IMR-90 (cell line): ENCODE measurements at regions not wholly inside any gene's neighbourhood (a gene's known extent, or its start where the extent isn't known, plus 50 kb on each side); places are given as distances from the start of the nearest gene placed in this dataset.

Experiments used
- ATAC-seq: fragments of 200-7000 bp; cut with Tn5 transposase; 2 replicates; pipeline ENCODE4 v1.9.1; 2020; ENCODE audit warnings: low read depth, mild to moderate bottlenecking, moderate library complexity
- BruUV-seq: library from RNA; stranded (reverse); fragments of 400-500 nt; replicated peaks from 2 replicates; lab custom pipeline; 2021; lab: Mats Ljungman, UMichigan
- CTCF ChIA-PET: fragments of 300-600 bp; formaldehyde crosslinking; extraction: SDS; loops from one replicate; lab custom pipeline; 2021; ENCODE audit warnings: antibody characterized with exemption; lab: Yijun Ruan, JAX
- POLR2A ChIA-PET: fragments of 300-600 bp; sonication (Branson Sonifier 250); formaldehyde crosslinking; loops from one replicate; lab custom pipeline; 2022; ENCODE audit warnings: antibody characterized with exemption; ENCODE audit not compliant: unreplicated experiment; lab: Charles Lee
- DNase-seq: peaks from one replicate; pipeline ENCODE4 v3.0.0; 2013
- H2AFZ ChIP-seq: replicated peaks from 2 replicates; pipeline ENCODE3; 2013; ENCODE audit warnings: low read length, mild to moderate bottlenecking; ENCODE audit not compliant: poor library complexity
- H2AK5ac ChIP-seq: 2 replicates; pipeline ENCODE4 v1.6.1; 2013; ENCODE audit warnings: low read depth, low read length, inconsistent platforms
- H2AK9ac ChIP-seq: replicated peaks from 2 replicates; pipeline ENCODE3; 2013; ENCODE audit warnings: mild to moderate bottlenecking, low read depth, low read length, moderate library complexity; ENCODE audit not compliant: poor library complexity
- H2BK120ac ChIP-seq: 2 replicates; pipeline ENCODE4 v1.6.1; 2013; ENCODE audit warnings: low read depth, low read length, inconsistent platforms
- H2BK15ac ChIP-seq: 3 replicates; pipeline ENCODE4 v1.6.1; 2013; ENCODE audit warnings: low read depth, low read length, inconsistent platforms
- H2BK20ac ChIP-seq: 2 replicates; pipeline ENCODE4 v1.6.1; 2013; ENCODE audit warnings: low read depth, mild to moderate bottlenecking, inconsistent platforms, low read length, moderate library complexity
- H2BK5ac ChIP-seq: 2 replicates; pipeline ENCODE4 v1.6.1; 2013; ENCODE audit warnings: mild to moderate bottlenecking, low read depth, low read length, inconsistent platforms; ENCODE audit not compliant: poor library complexity, severe bottlenecking
- H3K14ac ChIP-seq: replicated peaks from 2 replicates; pipeline ENCODE4 v1.6.1; 2013; ENCODE audit warnings: low read depth, low read length, inconsistent platforms
- H3K18ac ChIP-seq: 2 replicates; pipeline ENCODE4 v1.6.1; 2013; ENCODE audit warnings: low read depth, low read length, control low read depth
- H3K23ac ChIP-seq: 2 replicates; pipeline ENCODE4 v1.6.1; 2013; ENCODE audit warnings: low read depth, low read length, inconsistent platforms
- H3K27ac ChIP-seq: 2 replicates; pipeline ENCODE4 v1.5.1; 2013; ENCODE audit warnings: mild to moderate bottlenecking, control low read depth, low read length; ENCODE audit not compliant: insufficient read depth
- H3K27me3 ChIP-seq: 2 replicates; pipeline ENCODE4 v1.6.1; 2013; ENCODE audit warnings: low read length; ENCODE audit not compliant: control insufficient read depth, insufficient read depth
- H3K36me3 ChIP-seq: 2 replicates; pipeline ENCODE4 v1.6.1; 2013; ENCODE audit warnings: low read length, mixed read lengths; ENCODE audit not compliant: control insufficient read depth, insufficient read depth
- H3K4ac ChIP-seq: 2 replicates; pipeline ENCODE4 v1.6.1; 2013; ENCODE audit warnings: low read depth, low read length, inconsistent platforms
- H3K4me1 ChIP-seq: 2 replicates; pipeline ENCODE4 v1.6.1; 2013; ENCODE audit warnings: low read length, mixed read lengths; ENCODE audit not compliant: control insufficient read depth, insufficient read depth
- H3K4me2 ChIP-seq: 2 replicates; pipeline ENCODE4 v1.6.1; 2013; ENCODE audit warnings: low read depth, mild to moderate bottlenecking, control low read depth, low read length, moderate library complexity
- H3K4me3 ChIP-seq: 2 replicates; pipeline ENCODE4 v1.5.1; 2013; ENCODE audit warnings: low read depth, mild to moderate bottlenecking, control low read depth, low read length, moderate library complexity; ENCODE audit not compliant: insufficient read depth
- H3K56ac ChIP-seq: 2 replicates; pipeline ENCODE4 v1.6.1; 2013; ENCODE audit warnings: low read length, inconsistent platforms; ENCODE audit not compliant: insufficient read depth; ENCODE audit errors: extremely low read depth
- H3K79me1 ChIP-seq, 2 experiments: 2 replicates each; pipeline ENCODE4 v1.6.1; 2013; ENCODE audit warnings: low read length in 2 of 2, inconsistent platforms in 1 of 2, low read depth in 1 of 2
- H3K9ac ChIP-seq: 2 replicates; pipeline ENCODE4 v1.6.1; 2013; ENCODE audit warnings: low read depth, low read length, control low read depth
- H3K9me1 ChIP-seq: 2 replicates; pipeline ENCODE4 v1.6.1; 2013; ENCODE audit warnings: low read length, inconsistent platforms; ENCODE audit not compliant: insufficient read depth
- H3K9me3 ChIP-seq: 2 replicates; pipeline ENCODE4 v1.6.1; 2013; ENCODE audit warnings: low read length; ENCODE audit not compliant: control insufficient read depth, insufficient read depth
- H4K20me1 ChIP-seq: 2 replicates; pipeline ENCODE4 v1.6.1; 2013; ENCODE audit warnings: low read length, inconsistent platforms; ENCODE audit not compliant: insufficient read depth
- H4K5ac ChIP-seq: 2 replicates; pipeline ENCODE4 v1.6.1; 2013; ENCODE audit warnings: mild to moderate bottlenecking, low read depth, low read length, control low read depth
- H4K8ac ChIP-seq, 2 experiments: 2 replicates each; pipeline ENCODE4 v1.6.1; 2013; ENCODE audit warnings: low read depth in 2 of 2, low read length in 2 of 2, control low read depth in 1 of 2, inconsistent platforms in 1 of 2
- H4K91ac ChIP-seq: 2 replicates; pipeline ENCODE4 v1.6.1; 2013; ENCODE audit warnings: low read depth, low read length, inconsistent platforms; ENCODE audit not compliant: insufficient read depth
- BHLHE40 ChIP-seq: fragments of 150-350 bp; IDR thresholded peaks from 2 replicates; pipeline ENCODE4 v1.6.1; 2016; ENCODE audit warnings: mild to moderate bottlenecking, low read depth, low read length
- CEBPB ChIP-seq: IDR thresholded peaks from 2 replicates; pipeline ENCODE4 v1.6.1; 2012; ENCODE audit warnings: low read depth, low read length, improper control_type of control experiment
- CHD1 ChIP-seq: IDR thresholded peaks from 2 replicates; pipeline ENCODE4 v1.6.1; 2012; ENCODE audit warnings: low read depth, low read length, improper control_type of control experiment
- MAFK ChIP-seq: IDR thresholded peaks from 2 replicates; pipeline ENCODE4 v1.6.1; 2012; ENCODE audit warnings: low read depth, low read length, improper control_type of control experiment
- MAZ ChIP-seq: IDR thresholded peaks from 2 replicates; pipeline ENCODE4 v1.6.1; 2012; ENCODE audit warnings: low read depth, mild to moderate bottlenecking, low read length, improper control_type of control experiment, moderate library complexity, borderline replicate concordance
- NFE2L2 ChIP-seq: fragments of 150-350 bp; IDR thresholded peaks from 2 replicates; pipeline ENCODE4 v1.6.1; 2016; ENCODE audit warnings: low read depth, mild to moderate bottlenecking, low read length
- RAD21 ChIP-seq: IDR thresholded peaks from 2 replicates; pipeline ENCODE4 v1.6.1; 2012; ENCODE audit warnings: low read length, improper control_type of control experiment
- RCOR1 ChIP-seq: IDR thresholded peaks from 2 replicates; pipeline ENCODE4 v1.6.1; 2012; ENCODE audit warnings: mild to moderate bottlenecking, low read length, improper control_type of control experiment; ENCODE audit not compliant: insufficient replicate concordance
- RFX5 ChIP-seq: IDR thresholded peaks from 2 replicates; pipeline ENCODE4 v1.8.0; 2012; ENCODE audit warnings: low read depth, mild to moderate bottlenecking, low read length, moderate library complexity
- SMC3 ChIP-seq: fragments of 150-350 bp; IDR thresholded peaks from 2 replicates; pipeline ENCODE4 v1.6.1; 2016; ENCODE audit warnings: low read depth, mild to moderate bottlenecking, antibody characterized with exemption, low read length, moderate library complexity
- WGBS, 2 experiments: methylation state at CpG; one replicate each; pipeline versions ENCODE4 v1.1.5 to v1.1.7; 2013; ENCODE audit warnings: missing lambda C conversion rate in 2 of 2; ENCODE audit not compliant: insufficient read length in 1 of 2; ENCODE audit errors: extremely low coverage in 2 of 2; 5-methylcytosine and 5-hydroxymethylcytosine counted together
- dilution Hi-C: fragments of 300-500 bp; cut with HindIII; formaldehyde crosslinking; loops from one replicate; pipeline ENCODE4 v1.14.3; 2018; ENCODE audit warnings: low sequenced_read_pairs; ENCODE audit not compliant: unreplicated experiment
- in situ Hi-C: fragments of 300-500 bp; cut with MboI; formaldehyde crosslinking; loops from 3 replicates; pipeline ENCODE4 v1.14.3; 2019; ENCODE audit warnings: low sequenced_read_pairs, inconsistent platforms, mixed read lengths
- intact Hi-C: fragments of 100-400 bp; cut with micrococcal nuclease; formaldehyde crosslinking; loops from 2 replicates; pipeline ENCODE4 v1.10.0; 2022
- TF ChIP-seq, protein P1 (sequence below): fragments of 150-350 bp; IDR thresholded peaks from 2 replicates; pipeline ENCODE4 v1.6.1; 2016; ENCODE audit warnings: low read depth, mild to moderate bottlenecking, low read length, moderate library complexity, borderline replicate concordance

DNA sequence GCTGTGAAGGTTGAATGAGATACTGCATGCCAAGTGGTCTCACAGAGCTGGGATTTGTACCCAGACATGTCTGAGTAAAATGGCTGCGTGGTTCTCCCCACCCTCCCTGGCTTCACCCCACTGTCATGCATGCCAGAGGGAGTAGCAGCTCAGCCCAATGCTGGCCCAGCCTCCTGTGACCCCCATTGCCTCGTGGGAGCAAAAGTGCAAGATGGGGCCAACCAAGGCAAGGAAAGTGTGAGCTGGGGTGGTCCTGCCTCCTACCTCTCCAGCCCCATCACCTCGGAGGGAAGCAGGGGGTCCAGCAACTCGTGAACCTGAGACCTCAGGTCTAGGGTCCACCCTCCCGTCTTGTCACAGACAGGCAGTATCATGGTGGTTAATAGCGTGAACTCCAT is 209.8 kb upstream of the GRIK3 start:
- ATAC-seq (no peak), DNase-seq (no peak)
- Histone ChIP-seq H4K5ac (no peak overlapping the region), H3K27me3 (no peaks in the 10 kb centered on the region), H2BK20ac (no peak overlapping the region), H2BK15ac (no peak overlapping the region), H2AK9ac (no peak overlapping the region), H4K8ac (no peak overlapping the region), H3K18ac (no peak overlapping the region), H4K91ac (no peak overlapping the region), H3K14ac (no peak overlapping the region), H3K4me1 (no peaks in the 10 kb centered on the region), H3K56ac (no peak overlapping the region), H4K20me1 (no peaks in the 10 kb centered on the region), H2BK5ac (no peak overlapping the region), H2AK5ac (no peak overlapping the region), H3K9ac (no peak overlapping the region), H3K4me3 (no peak overlapping the region), H3K36me3 (no peaks in the 10 kb centered on the region), H3K23ac (no peak overlapping the region), H3K9me1 (no peaks in the 10 kb centered on the region), H3K9me3 (no peaks in the 10 kb centered on the region), H3K4me2 (no peak overlapping the region), H2AFZ (no peak overlapping the region), H3K27ac (no peak overlapping the region), H3K79me1 (no peaks in the 10 kb centered on the region), H2BK120ac (no peak overlapping the region), H3K4ac (no peak overlapping the region)
- TF ChIP-seq, protein P1, sequence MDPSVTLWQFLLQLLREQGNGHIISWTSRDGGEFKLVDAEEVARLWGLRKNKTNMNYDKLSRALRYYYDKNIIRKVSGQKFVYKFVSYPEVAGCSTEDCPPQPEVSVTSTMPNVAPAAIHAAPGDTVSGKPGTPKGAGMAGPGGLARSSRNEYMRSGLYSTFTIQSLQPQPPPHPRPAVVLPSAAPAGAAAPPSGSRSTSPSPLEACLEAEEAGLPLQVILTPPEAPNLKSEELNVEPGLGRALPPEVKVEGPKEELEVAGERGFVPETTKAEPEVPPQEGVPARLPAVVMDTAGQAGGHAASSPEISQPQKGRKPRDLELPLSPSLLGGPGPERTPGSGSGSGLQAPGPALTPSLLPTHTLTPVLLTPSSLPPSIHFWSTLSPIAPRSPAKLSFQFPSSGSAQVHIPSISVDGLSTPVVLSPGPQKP: no peak
- no peak for TF ChIP-seq MAFK
- no peak for TF ChIP-seq CHD1
- TF ChIP-seq CEBPB: no peak
- no peak for TF ChIP-seq RAD21
- TF ChIP-seq NFE2L2: no peak
- TF ChIP-seq RCOR1: no peak
- no peak for TF ChIP-seq MAZ
- no peak for TF ChIP-seq RFX5
- no peak for TF ChIP-seq SMC3
- no peak for TF ChIP-seq BHLHE40
- BruUV-seq: no TSS peak
- in situ Hi-C loops: no loop called here
- dilution Hi-C loops: no loop called here
- CTCF ChIA-PET: no interaction called here
- no CpG with 5 or more reads among the region's 6 CpGs for WGBS, 2 experiments
- intact Hi-C loops: no loop called here
- POLR2A ChIA-PET: no interaction called here
